GM12878 (cell line): ENCODE measurements at regions not wholly inside any gene's neighbourhood (a gene's known extent, or its start where the extent isn't known, plus 50 kb on each side); places are given as distances from the start of the nearest gene placed in this dataset.

Experiments
- ATAC-seq: fragments of 200-7000 bp; cut with Tn5 transposase; 3 replicates; pipeline ENCODE4 v1.9.1; 2020; ENCODE audit warnings: mild to moderate bottlenecking, moderate library complexity
- BruUV-seq: library from RNA; stranded (reverse); fragments of 400-500 nt; replicated peaks from 2 replicates; lab custom pipeline; 2021; lab: Mats Ljungman, UMichigan
- CTCF ChIA-PET: fragments of 300-600 bp; sonication (Branson Sonifier 250); formaldehyde crosslinking; extraction: SDS; loops from one replicate; lab custom pipeline; 2021; ENCODE audit warnings: inconsistent platforms; lab: Yijun Ruan, JAX
- POLR2A ChIA-PET: fragments of 350-600 bp; formaldehyde crosslinking; extraction: SDS; loops from one replicate; lab custom pipeline; 2021; ENCODE audit warnings: inconsistent platforms; lab: Charles Lee
- RAD21 ChIA-PET: fragments of 300-600 bp; sonication (Branson Sonifier 250); formaldehyde crosslinking; loops from one replicate; lab custom pipeline; 2023; ENCODE audit warnings: antibody characterized with exemption; ENCODE audit not compliant: unreplicated experiment; lab: Charles Lee
- SMC1A ChIA-PET: fragments of 300-600 bp; sonication (Branson Sonifier 250); formaldehyde crosslinking; loops from one replicate; lab custom pipeline; 2023; ENCODE audit not compliant: unreplicated experiment, uncharacterized antibody; lab: Charles Lee
- DNase-seq: peaks from one replicate; pipeline ENCODE4 v3.0.0-alpha.2; 2011; ENCODE audit warnings: low read depth, low spot score
- FAIRE-seq: peaks from 3 replicates; lab custom pipeline; 2011; peaks lifted over from hg19 to GRCh38; lab: Jason Lieb, UNC
- H2AFZ ChIP-seq: 2 replicates; pipeline ENCODE4 v1.6.0; 2011; ENCODE audit warnings: low read depth, low read length, control low read depth; ENCODE audit not compliant: control insufficient read depth
- H3K27ac ChIP-seq: 2 replicates; pipeline ENCODE4 v1.5.1; 2011; ENCODE audit warnings: control low read depth; ENCODE audit not compliant: control insufficient read depth, insufficient read depth
- H3K27me3 ChIP-seq, 2 experiments: replicated peaks in 1 of 2; 2 replicates each; pipeline versions ENCODE4 v1.6.0 to v1.6.1; 2011; ENCODE audit warnings: low read length in 1 of 2; ENCODE audit not compliant: control insufficient read depth in 2 of 2, insufficient read depth in 2 of 2
- H3K36me3 ChIP-seq, 2 experiments: 2 replicates each; pipeline ENCODE4 v1.5.1; 2011; ENCODE audit warnings: low read length in 1 of 2; ENCODE audit not compliant: control insufficient read depth in 2 of 2, insufficient read depth in 2 of 2
- H3K4me1 ChIP-seq: 2 replicates; pipeline ENCODE4 v1.6.1; 2011; ENCODE audit warnings: mild to moderate bottlenecking, low read length, moderate library complexity, mixed read lengths; ENCODE audit not compliant: control insufficient read depth, insufficient read depth
- H3K4me2 ChIP-seq: 2 replicates; pipeline ENCODE4 v1.6.0; 2011; ENCODE audit warnings: control low read depth; ENCODE audit not compliant: control insufficient read depth, insufficient read depth
- H3K4me3 ChIP-seq: fragments of 200-600 bp; sonication (generic); 2 replicates; pipeline ENCODE4 v1.5.1; 2016
- H3K79me2 ChIP-seq: 2 replicates; pipeline ENCODE4 v1.6.0; 2011; ENCODE audit warnings: low read length; ENCODE audit not compliant: control insufficient read depth, insufficient read depth
- H3K9ac ChIP-seq: 2 replicates; pipeline ENCODE4 v1.8.0; 2011; ENCODE audit warnings: low read length, control low read depth, mixed read lengths; ENCODE audit not compliant: control insufficient read depth, insufficient read depth
- H3K9me3 ChIP-seq: replicated peaks from 3 replicates; pipeline ENCODE4 v1.5.1; 2011; ENCODE audit warnings: mild to moderate bottlenecking, low read length; ENCODE audit not compliant: control insufficient read depth, insufficient read depth
- H4K20me1 ChIP-seq: 2 replicates; pipeline ENCODE4 v1.6.0; 2011; ENCODE audit not compliant: control insufficient read depth, insufficient read depth
- HCFC1 ChIP-seq: fragments of 150-350 bp; IDR thresholded peaks from 2 replicates; pipeline ENCODE4 v1.6.1; 2014; ENCODE audit warnings: low read length
- PAX8 ChIP-seq: fragments of 450-650 bp; IDR thresholded peaks from 2 replicates; pipeline ENCODE4 v1.6.1; 2017; ENCODE audit warnings: mild to moderate bottlenecking, moderate library complexity
- PML ChIP-seq: IDR thresholded peaks from 2 replicates; pipeline ENCODE4 v1.6.1; 2012; ENCODE audit warnings: low read length, inconsistent platforms
- POLR2AphosphoS2 ChIP-seq: IDR thresholded peaks from 2 replicates; pipeline ENCODE4 v1.6.1; 2011; ENCODE audit warnings: low read depth, mild to moderate bottlenecking, low read length, improper control_type of control experiment, moderate library complexity
- SIN3A ChIP-seq: IDR thresholded peaks from 2 replicates; pipeline ENCODE4 v1.6.1; 2012; ENCODE audit warnings: low read depth, low read length, improper control_type of control experiment
- TAF1 ChIP-seq: IDR thresholded peaks from 2 replicates; pipeline ENCODE4 v1.6.1; 2011; ENCODE audit warnings: mild to moderate bottlenecking, low read depth, low read length, borderline replicate concordance
- ZSCAN29 ChIP-seq: fragments of 450-650 bp; IDR thresholded peaks from 2 replicates; pipeline ENCODE4 v1.6.1; 2017; ENCODE audit warnings: mild to moderate bottlenecking, moderate library complexity
- whole genome bisulfite sequencing: methylation state at CpG from one replicate; pipeline ENCODE4 v1.1.6; 2016; ENCODE audit warnings: low lambda C conversion rate; ENCODE audit not compliant: insufficient replicate concordance, insufficient coverage; ENCODE audit errors: missing lambda C conversion rate; 5-methylcytosine and 5-hydroxymethylcytosine counted together
- in situ Hi-C: fragments of 300-500 bp; cut with MboI; formaldehyde crosslinking; loops from 9 replicates; pipeline ENCODE4 v1.14.3; 2018; ENCODE audit warnings: mixed read lengths
- intact Hi-C: fragments of 100-400 bp; cut with micrococcal nuclease; formaldehyde crosslinking; loops from one replicate; pipeline ENCODE4 v1.14.2; 2022; ENCODE audit not compliant: unreplicated experiment

- Histone ChIP-seq H3K9ac (no peak overlapping the region), H3K27ac (no peak overlapping the region), H4K20me1 (no peaks in the 10 kb centered on the region), H3K27me3 (no peaks in the 10 kb centered on the region), H3K9me3 (no peaks in the 10 kb centered on the region; the same call in 2 of the 3 replicates), H3K4me1 (no peaks in the 10 kb centered on the region; the same call in 1 of the 2 replicates), H2AFZ (no peak overlapping the region), H3K4me3 (no peak overlapping the region), H3K79me2 (no peaks in the 10 kb centered on the region), H3K4me2 (no peak overlapping the region), H3K36me3 (no peaks in the 10 kb centered on the region)
- FAIRE-seq (no peak), DNase-seq (no peak), ATAC-seq (no peak)
- ChIA-PET POLR2A (no interaction called here), RAD21 (no interaction called here), CTCF (no interaction called here), SMC1A (no interaction called here)
- WGBS, result 24% methylated on average over 9 of the region's 9 CpGs
- BruUV-seq, result no TSS peak
- TF ChIP-seq ZSCAN29 (no peak), HCFC1 (no peak), PAX8 (no peak), POLR2AphosphoS2 (no peak)
- intact Hi-C loops (no loop called here), in situ Hi-C loops (no loop called here)
Measured at GRCh38 chr17:73713136-73713535, 68.9 kb upstream of the SDK2 start.

DNA sequence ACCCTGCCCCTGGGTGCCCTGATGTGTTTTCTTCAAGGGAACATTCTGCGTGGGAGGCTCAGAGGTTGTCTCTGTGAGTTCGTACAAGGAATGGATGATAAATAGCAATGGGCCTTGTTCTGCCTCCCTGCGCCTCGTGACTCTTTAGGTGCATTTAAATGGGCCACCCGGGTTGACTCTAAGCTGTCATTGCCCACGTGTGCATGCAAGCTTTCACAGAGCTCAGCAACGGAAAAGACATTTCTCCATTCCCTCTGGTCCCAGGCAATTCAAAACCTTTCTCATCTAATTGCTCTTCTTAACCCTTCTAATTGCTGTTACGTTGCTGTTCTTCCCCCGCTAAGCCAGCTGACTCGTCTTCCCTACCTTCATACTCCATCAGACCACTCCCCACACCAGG is 71.5 kb upstream of the SDK2 start:
- no peaks in the 10 kb centered on the region for H3K27me3 ChIP-seq
- FAIRE-seq (no peak), ATAC-seq (no peak), DNase-seq (no peak)
- no TSS peak for BruUV-seq
- no peaks in the 10 kb centered on the region; the same call in 2 of the 3 replicates for H3K9me3 ChIP-seq
- WGBS, result 16% methylated on average over 10 of the region's 10 CpGs
- H3K9ac ChIP-seq, result no peak overlapping the region
- H3K27ac ChIP-seq, result no peak overlapping the region
- CTCF ChIA-PET, result no interaction called here
- TF ChIP-seq SIN3A, result no peak
- TF ChIP-seq PML, result no peak
- no peak for TF ChIP-seq TAF1
- H3K4me2 ChIP-seq, result no peak overlapping the region
- SMC1A ChIA-PET, result no interaction called here
- intact Hi-C loops (no loop called here), in situ Hi-C loops (no loop called here)
- POLR2A ChIA-PET, result no interaction called here
- H3K79me2 ChIP-seq, result no peaks in the 10 kb centered on the region
- H3K4me3 ChIP-seq, result no peak overlapping the region
- H3K4me1 ChIP-seq, result no peaks in the 10 kb centered on the region; the same call in 1 of the 2 replicates
- H4K20me1 ChIP-seq, result no peaks in the 10 kb centered on the region
- no peaks in the 10 kb centered on the region for H3K36me3 ChIP-seq
- no peak overlapping the region for H2AFZ ChIP-seq
- RAD21 ChIA-PET, result no interaction called here
